ENCODE measurements at regions not wholly inside any gene's neighbourhood (a gene's known extent, or its start where the extent isn't known, plus 50 kb on each side); places are given as distances from the start of the nearest gene placed in this dataset.

GRCh38 chr20:12644461-12644860 lies 364.3 kb upstream of the SPTLC3 start:
- no peak for TF ChIP-seq POLR2A (IDR thresholded peaks at IDR 0.05)
- no peak for TF ChIP-seq CTCF (IDR thresholded peaks at IDR 0.05)
- no peak for TF ChIP-seq POLR2AphosphoS5 (IDR thresholded peaks at IDR 0.05)
- TF ChIP-seq EP300 (IDR thresholded peaks at IDR 0.05), result no peak

All from upper lobe of left lung (tissue), 4 donors.